ENCODE measurements at regions not wholly inside any gene's neighbourhood (a gene's known extent, or its start where the extent isn't known, plus 50 kb on each side); places are given as distances from the start of the nearest gene placed in this dataset.

- Histone ChIP-seq H4K12ac (ENCODE audit: low read depth, low read length) (no peak overlapping the region), H3K79me2 (ENCODE audit: control insufficient read depth, insufficient read depth, low read length, poor library complexity) (no peaks in the 10 kb centered on the region), H3K23ac (ENCODE audit: low read length) (no peak overlapping the region), H4K91ac (ENCODE audit: low read depth, low read length) (no peak overlapping the region), H2BK120ac (ENCODE audit: insufficient read depth, low read length, poor library complexity) (no peak overlapping the region), H3K9ac (ENCODE audit: low read length) (no peak overlapping the region), H3K27ac (ENCODE audit: low read depth, low read length) (no peak overlapping the region), H3K36me3 (ENCODE audit: control insufficient read depth in 1 of 2, insufficient read depth in 2 of 2, low read length in 2 of 2) (no peaks in the 10 kb centered on the region), H3K4me3 (ENCODE audit: low read depth, low read length) (no peak overlapping the region), H3K18ac (ENCODE audit: low read length) (no peak overlapping the region), H2BK12ac (ENCODE audit: low read length) (no peak overlapping the region), H3K14ac (ENCODE audit: low read length) (no peak overlapping the region), H3K4me1 (ENCODE audit: control insufficient read depth in 1 of 2, insufficient read depth in 2 of 2, low read length in 2 of 2) (no peaks in the 10 kb centered on the region), H2AFZ (ENCODE audit: insufficient read depth, low read length, poor library complexity) (no peak overlapping the region), H3K79me1 (ENCODE audit: low read length) (no peaks in the 10 kb centered on the region), H2AK5ac (ENCODE audit: low read length) (no peak overlapping the region), H3K4ac (ENCODE audit: low read depth, low read length) (no peak overlapping the region), H4K8ac (ENCODE audit: low read depth, low read length) (no peak overlapping the region), H3K27me3 (ENCODE audit: insufficient read depth, low read length) (no peaks in the 10 kb centered on the region), H2BK5ac (ENCODE audit: low read depth, low read length, poor library complexity) (no peak overlapping the region), H3K9me3 (ENCODE audit: insufficient read depth, low read depth, low read length) (no peaks in the 10 kb centered on the region), H3K4me2 (ENCODE audit: low read length) (no peak overlapping the region)
- WGBS (ENCODE audit: extremely low coverage, insufficient coverage, insufficient read length) = no CpG with 5 or more reads among the region's 3 CpGs
- no peak for DNase-seq
Measured at GRCh38 chr14:85387181-85387580, 142.8 kb upstream of the FLRT2 start.

GRCh38 chr14:85390236-85390635 is 139.7 kb upstream of the FLRT2 start:
- Histone ChIP-seq H3K9me3 (ENCODE audit: insufficient read depth, low read depth, low read length) (no peaks in the 10 kb centered on the region), H3K4me1 (ENCODE audit: control insufficient read depth in 1 of 2, insufficient read depth in 2 of 2, low read length in 2 of 2) (no peaks in the 10 kb centered on the region), H3K4me2 (ENCODE audit: low read length) (no peak overlapping the region), H3K9ac (ENCODE audit: low read length) (no peak overlapping the region), H2AFZ (ENCODE audit: insufficient read depth, low read length, poor library complexity) (no peak overlapping the region), H4K12ac (ENCODE audit: low read depth, low read length) (no peak overlapping the region), H4K91ac (ENCODE audit: low read depth, low read length) (no peak overlapping the region), H3K14ac (ENCODE audit: low read length) (no peak overlapping the region), H3K4ac (ENCODE audit: low read depth, low read length) (no peak overlapping the region), H3K79me2 (ENCODE audit: control insufficient read depth, insufficient read depth, low read length, poor library complexity) (no peaks in the 10 kb centered on the region), H3K27ac (ENCODE audit: low read depth, low read length) (no peak overlapping the region), H3K4me3 (ENCODE audit: low read depth, low read length) (no peak overlapping the region), H3K23ac (ENCODE audit: low read length) (no peak overlapping the region), H4K8ac (ENCODE audit: low read depth, low read length) (no peak overlapping the region), H3K27me3 (ENCODE audit: insufficient read depth, low read length) (no peaks in the 10 kb centered on the region), H3K36me3 (ENCODE audit: control insufficient read depth in 1 of 2, insufficient read depth in 2 of 2, low read length in 2 of 2) (no peaks in the 10 kb centered on the region), H2AK5ac (ENCODE audit: low read length) (no peak overlapping the region), H3K79me1 (ENCODE audit: low read length) (no peaks in the 10 kb centered on the region), H2BK12ac (ENCODE audit: low read length) (no peak overlapping the region), H3K18ac (ENCODE audit: low read length) (no peak overlapping the region), H2BK120ac (ENCODE audit: insufficient read depth, low read length, poor library complexity) (no peak overlapping the region), H2BK5ac (ENCODE audit: low read depth, low read length, poor library complexity) (no peak overlapping the region)
- no peak for DNase-seq
- WGBS (ENCODE audit: extremely low coverage, insufficient coverage, insufficient read length) = no CpG with 5 or more reads among the region's 5 CpGs

- Histone ChIP-seq H3K18ac (ENCODE audit: low read length) (no peak overlapping the region), H3K36me3 (ENCODE audit: control insufficient read depth in 1 of 2, insufficient read depth in 2 of 2, low read length in 2 of 2) (no peaks in the 10 kb centered on the region), H4K12ac (ENCODE audit: low read depth, low read length) (no peak overlapping the region), H3K4me1 (ENCODE audit: control insufficient read depth in 1 of 2, insufficient read depth in 2 of 2, low read length in 2 of 2) (no peaks in the 10 kb centered on the region), H3K14ac (ENCODE audit: low read length) (no peak overlapping the region), H4K8ac (ENCODE audit: low read depth, low read length) (no peak overlapping the region), H3K23ac (ENCODE audit: low read length) (no peak overlapping the region), H3K4ac (ENCODE audit: low read depth, low read length) (no peak overlapping the region), H3K4me2 (ENCODE audit: low read length) (no peak overlapping the region), H3K4me3 (ENCODE audit: low read depth, low read length) (no peak overlapping the region), H3K9ac (ENCODE audit: low read length) (no peak overlapping the region), H2BK5ac (ENCODE audit: low read depth, low read length, poor library complexity) (no peak overlapping the region), H3K27me3 (ENCODE audit: insufficient read depth, low read length) (no peaks in the 10 kb centered on the region), H3K79me1 (ENCODE audit: low read length) (no peaks in the 10 kb centered on the region), H3K27ac (ENCODE audit: low read depth, low read length) (no peak overlapping the region), H2AFZ (ENCODE audit: insufficient read depth, low read length, poor library complexity) (no peak overlapping the region), H4K91ac (ENCODE audit: low read depth, low read length) (no peak overlapping the region), H2BK12ac (ENCODE audit: low read length) (no peak overlapping the region), H2BK120ac (ENCODE audit: insufficient read depth, low read length, poor library complexity) (no peak overlapping the region), H2AK5ac (ENCODE audit: low read length) (no peak overlapping the region), H3K9me3 (ENCODE audit: insufficient read depth, low read depth, low read length) (no peaks in the 10 kb centered on the region), H3K79me2 (ENCODE audit: control insufficient read depth, insufficient read depth, low read length, poor library complexity) (no peaks in the 10 kb centered on the region)
- DNase-seq = no peak
- WGBS (ENCODE audit: extremely low coverage, insufficient coverage, insufficient read length) = no CpG with 5 or more reads among the region's 3 CpGs
Measured at GRCh38 chr14:85391455-85391854, 138.5 kb upstream of the FLRT2 start.

- no peaks in the 10 kb centered on the region for H3K27me3 ChIP-seq (ENCODE audit: insufficient read depth, low read length)
- no peak overlapping the region for H4K8ac ChIP-seq (ENCODE audit: low read depth, low read length)
- no peak overlapping the region for H4K12ac ChIP-seq (ENCODE audit: low read depth, low read length)
- H2AK5ac ChIP-seq (ENCODE audit: low read length) = no peak overlapping the region
- H3K18ac ChIP-seq (ENCODE audit: low read length) = no peak overlapping the region
- WGBS (ENCODE audit: extremely low coverage, insufficient coverage, insufficient read length) = no CpG with 5 or more reads among the region's 3 CpGs
- H3K36me3 ChIP-seq (ENCODE audit: control insufficient read depth in 1 of 2, insufficient read depth in 2 of 2, low read length in 2 of 2) = no peaks in the 10 kb centered on the region
- H3K23ac ChIP-seq (ENCODE audit: low read length) = no peak overlapping the region
- no peak overlapping the region for H2BK5ac ChIP-seq (ENCODE audit: low read depth, low read length, poor library complexity)
- H2AFZ ChIP-seq (ENCODE audit: insufficient read depth, low read length, poor library complexity) = no peak overlapping the region
- no peak overlapping the region for H2BK12ac ChIP-seq (ENCODE audit: low read length)
- H3K79me1 ChIP-seq (ENCODE audit: low read length) = no peaks in the 10 kb centered on the region
- DNase-seq = no peak
- no peak overlapping the region for H3K4me3 ChIP-seq (ENCODE audit: low read depth, low read length)
- no peak overlapping the region for H2BK120ac ChIP-seq (ENCODE audit: insufficient read depth, low read length, poor library complexity)
- H3K14ac ChIP-seq (ENCODE audit: low read length) = no peak overlapping the region
- no peak overlapping the region for H4K91ac ChIP-seq (ENCODE audit: low read depth, low read length)
- no peaks in the 10 kb centered on the region for H3K9me3 ChIP-seq (ENCODE audit: insufficient read depth, low read depth, low read length)
- H3K4ac ChIP-seq (ENCODE audit: low read depth, low read length) = no peak overlapping the region
- H3K4me1 ChIP-seq (ENCODE audit: control insufficient read depth in 1 of 2, insufficient read depth in 2 of 2, low read length in 2 of 2) = no peaks in the 10 kb centered on the region
- no peak overlapping the region for H3K27ac ChIP-seq (ENCODE audit: low read depth, low read length)
- no peak overlapping the region for H3K9ac ChIP-seq (ENCODE audit: low read length)
- no peaks in the 10 kb centered on the region for H3K79me2 ChIP-seq (ENCODE audit: control insufficient read depth, insufficient read depth, low read length, poor library complexity)
- no peak overlapping the region for H3K4me2 ChIP-seq (ENCODE audit: low read length)
Measured at GRCh38 chr14:85391892-85392291, 138.1 kb upstream of the FLRT2 start.
